Spleen (tissue), 7 donors: ENCODE measurements at regions not wholly inside any gene's neighbourhood (a gene's known extent, or its start where the extent isn't known, plus 50 kb on each side); places are given as distances from the start of the nearest gene placed in this dataset.

Source experiments
- POLR2A ChIP-seq, 3 donors: fragments of 450-650 bp; IDR thresholded peaks; one replicate each; pipeline ENCODE4 v1.5.1; 2017; ENCODE audit warnings: antibody characterized with exemption in 3 of 3, mild to moderate bottlenecking in 1 of 3
- POLR2AphosphoS5 ChIP-seq, 3 donors: sonication (generic); formaldehyde crosslinking; IDR thresholded peaks; one replicate each; pipeline ENCODE4 v1.5.1; 2017; ENCODE audit warnings: antibody characterized with exemption in 3 of 3
- TF ChIP-seq, protein P1 (sequence below), 11 experiments: fragments of 200-600 bp in 7 of 11; fragments of 450-650 bp in 4 of 11; sonication (generic) in 4 of 11; IDR thresholded peaks in 8 of 11; conservative IDR thresholded peaks in 3 of 11; 1 replicate in 7 of 11; 2 replicates in 4 of 11; pipeline versions ENCODE4 v1.4.0 to v1.8.0; 2016 to 2021; ENCODE audit warnings: antibody characterized with exemption in 11 of 11, inconsistent platforms in 4 of 11, mild to moderate bottlenecking in 1 of 11
- donor health status: DM: no; HTN: no; CAD: no; lungs with moderate emphysema.
- donor health status: DM: no; HTN: no; CAD: no.
- donor health status: DM: no; HTN: no; CAD: no.

DNA sequence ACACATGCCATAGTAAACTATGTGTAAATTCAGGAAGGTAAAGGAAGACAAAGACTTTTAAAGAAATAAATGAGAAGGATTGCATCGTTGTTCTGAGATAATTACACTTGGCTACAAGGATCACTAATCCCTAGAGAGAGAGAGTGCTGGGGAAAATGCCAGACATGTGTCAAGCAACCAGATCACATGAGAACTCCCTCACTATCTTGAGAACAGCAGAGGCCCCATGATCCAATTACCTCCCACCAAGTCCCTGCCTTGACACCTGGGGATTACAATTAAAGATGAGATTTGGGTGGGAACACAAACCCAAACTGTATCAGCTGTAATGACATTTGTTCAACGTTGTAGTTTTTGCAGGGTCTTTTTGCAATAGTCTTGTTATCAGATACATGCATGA is 1600.9 kb upstream of the MIR17HG start:
- TF ChIP-seq, protein P1, sequence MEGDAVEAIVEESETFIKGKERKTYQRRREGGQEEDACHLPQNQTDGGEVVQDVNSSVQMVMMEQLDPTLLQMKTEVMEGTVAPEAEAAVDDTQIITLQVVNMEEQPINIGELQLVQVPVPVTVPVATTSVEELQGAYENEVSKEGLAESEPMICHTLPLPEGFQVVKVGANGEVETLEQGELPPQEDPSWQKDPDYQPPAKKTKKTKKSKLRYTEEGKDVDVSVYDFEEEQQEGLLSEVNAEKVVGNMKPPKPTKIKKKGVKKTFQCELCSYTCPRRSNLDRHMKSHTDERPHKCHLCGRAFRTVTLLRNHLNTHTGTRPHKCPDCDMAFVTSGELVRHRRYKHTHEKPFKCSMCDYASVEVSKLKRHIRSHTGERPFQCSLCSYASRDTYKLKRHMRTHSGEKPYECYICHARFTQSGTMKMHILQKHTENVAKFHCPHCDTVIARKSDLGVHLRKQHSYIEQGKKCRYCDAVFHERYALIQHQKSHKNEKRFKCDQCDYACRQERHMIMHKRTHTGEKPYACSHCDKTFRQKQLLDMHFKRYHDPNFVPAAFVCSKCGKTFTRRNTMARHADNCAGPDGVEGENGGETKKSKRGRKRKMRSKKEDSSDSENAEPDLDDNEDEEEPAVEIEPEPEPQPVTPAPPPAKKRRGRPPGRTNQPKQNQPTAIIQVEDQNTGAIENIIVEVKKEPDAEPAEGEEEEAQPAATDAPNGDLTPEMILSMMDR (IDR thresholded peaks at IDR 0.05 in 8 of 11, conservative IDR thresholded peaks at IDR 0.05 in 3 of 11), result no peak
- TF ChIP-seq POLR2AphosphoS5 (IDR thresholded peaks at IDR 0.05), result no peak
- TF ChIP-seq POLR2A (IDR thresholded peaks at IDR 0.05), result no peak
